HG03520 (cell line): ENCODE measurements at regions not wholly inside any gene's neighbourhood (a gene's known extent, or its start where the extent isn't known, plus 50 kb on each side); places are given as distances from the start of the nearest gene placed in this dataset.

ENCODE experiments used
- ATAC-seq: cut with Tn5 transposase; IDR thresholded peaks from one replicate; pipeline ENCODE4 v1.9.1; 2021; ENCODE audit warnings: mild to moderate bottlenecking, moderate library complexity; ENCODE audit not compliant: unreplicated experiment

DNA sequence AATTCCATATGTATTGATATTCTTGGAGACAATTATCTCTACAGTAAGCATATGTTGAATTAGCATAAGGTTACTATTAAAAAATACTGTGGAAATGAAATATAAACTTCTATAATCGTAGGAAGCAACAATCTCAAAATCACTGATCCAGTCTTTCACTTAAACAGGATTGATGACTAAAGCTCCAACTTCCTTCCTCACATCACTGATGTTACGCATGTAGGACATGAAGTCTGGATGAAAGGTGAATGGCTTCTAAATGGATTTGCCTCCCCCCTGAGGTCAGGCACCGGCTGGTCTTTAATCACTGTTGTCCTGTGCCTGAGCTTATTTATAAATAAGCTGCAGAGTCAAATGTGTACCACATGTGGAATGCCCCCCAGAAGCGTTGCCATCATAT, 157.1 kb upstream of the NFIB start:
- ATAC-seq: no peak

DNA sequence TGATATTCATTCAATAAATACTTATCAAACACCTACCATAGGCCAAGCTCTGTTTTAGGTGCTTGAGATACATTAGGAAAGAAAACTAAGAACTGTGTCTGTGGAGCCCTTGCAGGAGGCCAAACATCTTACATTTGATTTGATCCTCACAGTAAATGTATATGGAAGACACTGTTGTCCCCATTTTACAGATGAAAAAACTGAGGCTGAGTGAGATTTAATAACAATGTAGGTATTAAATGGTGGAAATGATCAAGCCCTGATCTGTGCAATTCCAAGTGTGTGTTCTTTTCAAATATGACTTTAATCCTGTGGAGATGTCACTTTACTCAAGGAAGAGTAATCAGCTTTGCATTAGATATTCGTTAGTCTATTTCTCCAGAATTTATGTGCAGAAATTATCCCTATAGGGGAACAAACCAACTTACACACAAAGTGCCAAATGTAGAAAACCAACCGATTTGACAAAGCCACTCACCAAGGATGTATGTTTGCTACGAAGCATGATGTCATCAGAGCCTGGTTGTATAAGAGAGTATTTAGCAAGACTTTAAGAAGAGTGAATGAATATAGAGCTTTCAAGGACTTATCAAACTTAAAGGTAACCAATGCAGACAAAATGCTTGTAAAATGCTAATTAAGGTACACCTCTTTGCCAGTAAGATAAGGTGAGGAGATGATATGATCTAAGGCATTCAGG, 153.9 kb upstream of the NFIB start:
- no peak for ATAC-seq

DNA sequence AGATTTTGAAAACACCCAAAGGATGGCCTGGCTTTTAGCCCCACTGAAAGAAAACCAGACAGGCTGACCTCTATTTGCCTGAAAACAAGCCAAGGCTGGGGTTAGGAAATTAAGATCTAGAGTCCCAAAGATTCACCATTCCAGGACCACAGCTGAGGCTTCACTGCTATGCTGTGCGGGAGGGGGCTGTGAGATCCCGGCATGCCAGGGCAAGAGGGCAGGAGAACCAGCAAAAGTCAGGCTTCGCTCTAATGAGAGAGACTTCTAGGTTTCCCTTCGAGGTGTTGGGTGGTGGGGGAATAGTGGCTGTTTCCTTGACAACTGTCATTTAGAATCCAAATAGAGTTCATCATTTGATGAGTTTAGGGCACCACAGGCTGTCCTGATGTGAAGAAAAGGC, 152.9 kb upstream of the NFIB start:
- no peak for ATAC-seq

DNA sequence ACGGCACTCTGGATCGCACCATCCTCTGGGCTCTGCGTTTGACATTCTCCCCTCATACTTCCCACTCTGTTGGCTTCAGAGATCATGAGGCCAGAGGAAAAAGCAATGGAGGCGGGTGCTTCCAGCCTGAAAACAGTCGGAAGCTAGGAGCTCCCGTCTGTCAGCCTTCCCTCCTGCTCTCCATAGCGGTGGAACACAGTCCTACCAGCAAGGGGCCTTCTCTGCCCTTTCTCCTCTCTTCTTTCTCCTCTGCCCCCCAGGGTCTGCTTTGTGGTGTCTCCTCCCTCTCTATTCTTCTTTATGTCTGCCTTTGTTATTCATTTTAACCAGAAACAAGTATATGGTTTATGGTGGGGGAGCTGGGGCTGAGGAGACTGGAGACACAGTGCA, 152.5 kb upstream of the NFIB start:
- ATAC-seq: no peak

DNA sequence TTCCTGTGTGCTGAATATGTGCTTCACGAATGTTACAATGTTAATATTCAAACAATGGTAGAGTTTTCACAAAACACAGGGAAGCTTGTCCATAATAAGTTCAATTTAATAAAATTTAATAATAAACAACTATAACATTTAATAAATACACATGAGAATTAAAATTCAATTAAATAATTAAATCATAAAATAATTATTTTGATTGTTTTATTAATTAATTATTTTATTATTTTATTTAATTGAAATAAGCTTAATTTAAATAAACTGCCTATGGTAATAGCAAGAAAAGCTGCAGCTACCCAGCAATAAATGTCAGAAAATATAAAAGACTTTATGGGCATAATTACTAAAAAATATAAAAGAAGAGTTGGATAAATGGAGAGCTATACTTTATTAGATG, 149.0 kb upstream of the NFIB start:
- ATAC-seq: no peak

DNA sequence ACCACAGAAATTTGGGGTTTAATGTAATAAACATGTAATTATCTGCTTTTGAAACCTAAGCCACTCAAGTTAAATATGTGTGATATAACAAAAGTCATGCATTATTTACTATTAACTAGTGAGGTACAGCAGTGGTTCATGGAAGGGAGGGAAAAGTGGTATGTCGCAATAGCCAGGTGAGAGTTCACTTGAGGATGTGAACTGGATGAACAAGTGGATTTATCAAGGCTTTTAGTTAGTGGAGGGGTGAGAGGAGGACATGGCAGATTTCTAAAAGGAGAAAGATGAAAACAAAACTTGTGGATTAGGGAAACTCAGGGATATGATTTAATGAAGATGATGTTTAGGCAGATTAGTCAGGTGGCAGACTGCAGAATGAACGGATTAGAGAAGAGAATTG, 141.3 kb upstream of the NFIB start:
- no peak for ATAC-seq

DNA sequence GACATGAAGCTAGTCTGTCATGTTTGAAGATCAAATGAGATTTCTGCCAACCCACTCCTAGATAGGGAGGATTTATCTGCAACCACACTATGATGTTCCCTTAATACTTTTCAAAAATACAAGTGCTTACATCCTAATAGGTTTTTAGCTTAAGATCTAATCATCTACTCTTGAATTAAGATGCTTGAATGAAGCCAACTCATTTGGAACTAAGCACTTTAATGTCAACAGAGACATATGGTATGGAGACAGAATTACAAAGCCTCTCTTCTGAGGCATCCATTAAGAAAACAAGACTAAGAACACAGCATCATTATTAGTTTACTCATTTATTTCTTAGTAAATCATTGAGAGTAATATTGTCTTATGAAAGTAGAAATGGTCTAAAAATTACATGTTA, 139.3 kb upstream of the NFIB start:
- ATAC-seq: no peak

DNA sequence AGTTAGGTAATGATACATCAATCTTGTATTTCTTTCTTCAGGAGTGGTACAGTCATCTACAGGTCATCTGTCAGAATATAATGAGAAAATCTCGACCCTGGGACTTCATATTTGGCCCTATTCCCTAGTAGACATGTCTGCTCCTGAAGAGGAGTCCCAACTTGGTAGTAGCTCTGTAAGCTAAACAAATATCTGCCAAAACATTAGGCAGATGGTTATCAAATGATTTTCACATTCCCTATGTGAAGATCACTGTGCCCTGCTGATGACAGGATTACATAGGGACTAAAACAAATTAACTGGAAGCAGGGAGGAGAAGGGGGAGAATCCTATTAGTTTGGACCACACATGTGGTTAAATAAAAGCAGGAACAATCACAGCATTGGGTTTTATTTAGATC, 138.6 kb upstream of the NFIB start:
- no peak for ATAC-seq

DNA sequence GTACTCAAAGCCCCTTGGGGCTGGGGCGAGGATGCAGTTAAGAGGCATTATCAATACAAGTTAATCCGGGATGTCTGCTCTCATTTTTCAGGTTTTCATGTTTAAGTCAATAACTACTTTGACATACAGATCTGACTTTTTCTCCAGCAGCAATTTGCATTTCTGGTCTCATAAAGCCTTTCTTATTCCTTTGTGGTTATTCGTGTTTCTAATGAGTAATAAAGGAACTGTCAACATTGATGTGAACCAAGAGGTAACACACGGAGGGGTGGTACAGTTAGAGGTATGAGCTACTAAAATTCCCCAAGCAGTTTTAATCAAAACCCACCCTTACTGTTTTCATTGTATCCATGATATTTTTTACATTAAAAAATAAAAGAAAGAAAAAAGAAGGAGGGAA, 138.0 kb upstream of the NFIB start:
- peak; percentile 99 for ATAC-seq

DNA sequence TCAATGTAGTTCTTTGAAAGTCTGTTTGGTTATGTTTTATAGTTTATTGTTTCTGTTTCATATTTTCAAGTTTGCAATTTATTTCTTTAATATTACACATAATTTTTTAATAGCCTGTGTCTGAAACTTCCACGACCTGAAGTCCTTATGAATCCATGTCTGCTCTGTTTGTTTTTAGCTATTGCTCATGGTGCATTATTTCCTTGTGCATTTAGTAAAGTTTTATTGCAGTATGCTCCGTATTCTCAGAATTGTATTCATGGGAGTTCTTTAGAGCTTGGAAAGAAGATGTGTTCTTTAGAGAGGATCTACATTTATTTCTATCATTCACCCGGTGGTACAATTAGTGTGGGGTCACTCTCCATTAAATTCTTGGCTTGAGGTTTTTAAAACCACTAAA, 133.2 kb upstream of the NFIB start:
- no peak for ATAC-seq

DNA sequence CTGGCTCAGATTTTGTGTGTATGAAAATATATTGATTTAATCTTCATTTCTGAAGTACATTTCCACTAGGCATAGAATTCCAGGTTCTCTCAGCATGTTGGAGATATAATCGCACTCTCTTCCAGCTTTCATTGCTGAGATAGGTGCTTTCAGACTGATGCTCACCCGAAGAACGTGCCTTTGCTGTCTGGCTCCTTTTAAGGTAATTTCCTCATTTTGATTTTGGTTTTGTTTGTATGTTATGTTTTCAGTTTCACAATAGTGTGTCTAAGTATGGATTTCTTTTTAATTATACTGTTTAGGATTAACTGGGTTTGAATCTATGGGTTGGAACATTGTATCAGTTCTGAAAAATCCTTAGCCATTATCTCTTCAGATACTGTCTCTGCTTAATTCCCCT, 132.0 kb upstream of the NFIB start:
- ATAC-seq: peak; percentile 48

DNA sequence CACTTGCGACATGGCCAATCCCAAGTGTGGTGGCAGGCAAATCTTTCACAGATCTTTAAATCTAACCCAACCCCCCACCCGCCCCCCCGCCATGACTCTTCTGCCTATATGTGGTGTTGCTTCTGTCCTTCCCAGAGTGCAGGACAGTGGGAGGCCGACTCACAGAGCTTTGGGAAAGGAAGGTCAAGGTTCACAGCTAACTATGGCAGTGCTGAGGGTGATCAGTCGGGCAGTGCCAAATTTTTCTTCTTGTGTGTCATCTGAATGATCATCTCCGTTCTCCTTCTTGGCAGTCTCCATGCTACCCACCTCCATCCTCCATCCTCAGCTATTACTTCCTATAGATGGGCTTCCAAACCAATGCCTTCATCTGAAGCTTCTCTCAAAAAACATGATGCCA, 129.0 kb upstream of the NFIB start:
- no peak for ATAC-seq

DNA sequence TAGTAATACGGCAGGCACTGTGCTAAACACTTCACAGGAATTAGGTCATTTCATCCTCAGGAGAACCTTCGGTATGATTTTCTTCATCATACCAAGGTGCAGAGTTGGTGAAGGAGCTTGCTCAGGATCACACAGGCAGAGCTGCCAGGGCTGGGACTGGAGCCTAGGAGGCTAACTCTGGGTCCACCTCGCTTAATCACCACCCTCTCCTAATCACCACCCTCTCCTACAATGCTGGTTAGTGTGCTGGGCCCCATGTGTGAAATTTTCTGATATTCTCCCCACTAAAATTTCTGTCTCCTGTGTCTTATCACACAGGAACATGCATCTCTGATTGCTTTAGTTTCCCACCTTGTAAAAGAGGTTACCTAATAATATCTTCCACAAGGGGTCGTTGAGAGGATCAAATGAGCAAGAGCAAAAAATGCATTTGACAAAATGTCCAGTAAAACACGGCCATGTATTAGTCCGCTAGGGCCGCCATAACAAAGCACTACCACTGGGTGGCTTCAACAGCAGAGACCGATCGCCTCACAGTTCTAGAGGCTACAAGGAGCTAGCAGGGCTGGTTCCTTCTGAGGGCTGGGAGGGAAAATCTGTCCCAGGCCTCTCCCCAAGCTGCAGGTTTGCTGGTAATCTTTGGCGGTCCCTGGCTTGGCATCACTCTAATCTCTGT, 128.2 kb upstream of the NFIB start:
- ATAC-seq: peak; percentile 71

DNA sequence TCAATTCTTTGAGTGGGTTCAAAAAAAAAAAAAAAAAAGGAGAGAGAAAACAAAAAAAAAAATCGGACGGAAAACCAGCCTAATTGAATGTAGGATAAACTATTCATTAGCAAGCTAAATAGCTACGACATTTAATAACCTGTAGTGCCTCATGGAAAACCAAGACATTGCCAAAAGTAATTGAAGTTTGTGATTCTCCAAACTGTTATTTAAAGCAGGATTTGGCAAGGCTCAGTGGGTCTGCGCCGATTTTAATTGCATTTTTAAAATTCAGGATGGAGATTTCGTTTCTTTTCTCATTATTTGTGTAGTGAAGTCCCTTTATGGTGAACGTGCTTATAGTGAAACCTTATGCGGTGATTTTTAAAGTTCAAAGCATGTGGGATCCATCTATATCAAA, 127.2 kb upstream of the NFIB start:
- no peak for ATAC-seq

DNA sequence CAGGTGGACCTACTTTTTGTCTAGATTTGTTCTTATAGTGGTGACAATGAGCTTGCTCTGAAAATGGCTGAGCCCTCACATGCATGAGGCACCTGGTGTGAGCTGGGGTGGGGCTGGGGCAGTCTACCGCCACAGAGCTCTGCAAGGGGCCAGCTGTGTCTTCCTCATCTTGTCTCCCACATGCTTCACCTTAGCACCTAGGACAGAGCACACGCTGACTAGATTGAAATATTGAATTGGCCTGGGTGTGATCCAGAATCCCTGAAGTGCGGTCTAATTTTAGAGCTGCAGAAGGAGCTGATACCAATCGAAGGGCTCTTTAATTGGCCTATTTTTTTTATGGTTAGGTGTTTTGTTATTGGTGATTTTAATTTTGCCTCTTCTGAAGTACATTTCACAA, 126.1 kb upstream of the NFIB start:
- no peak for ATAC-seq

DNA sequence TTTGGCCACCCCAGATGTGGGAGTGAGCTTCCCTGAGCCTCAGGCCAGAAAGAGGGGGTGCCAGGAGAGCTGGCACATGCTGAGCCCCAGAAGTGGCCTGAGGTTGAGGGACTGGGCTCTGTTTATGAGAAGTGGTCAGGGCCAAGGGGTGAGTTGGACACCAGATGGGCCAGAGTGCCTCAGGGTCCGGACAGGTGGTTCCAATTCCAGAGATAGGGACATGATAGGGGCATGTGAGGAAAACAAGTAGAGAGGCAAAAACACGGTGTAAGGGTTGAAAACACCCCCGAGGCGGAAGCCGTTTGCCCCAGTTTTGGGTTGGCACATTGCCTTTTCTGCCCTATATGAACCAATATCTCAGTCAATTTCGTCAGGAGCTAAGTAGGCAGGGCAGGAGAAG, 125.6 kb upstream of the NFIB start:
- ATAC-seq: no peak

DNA sequence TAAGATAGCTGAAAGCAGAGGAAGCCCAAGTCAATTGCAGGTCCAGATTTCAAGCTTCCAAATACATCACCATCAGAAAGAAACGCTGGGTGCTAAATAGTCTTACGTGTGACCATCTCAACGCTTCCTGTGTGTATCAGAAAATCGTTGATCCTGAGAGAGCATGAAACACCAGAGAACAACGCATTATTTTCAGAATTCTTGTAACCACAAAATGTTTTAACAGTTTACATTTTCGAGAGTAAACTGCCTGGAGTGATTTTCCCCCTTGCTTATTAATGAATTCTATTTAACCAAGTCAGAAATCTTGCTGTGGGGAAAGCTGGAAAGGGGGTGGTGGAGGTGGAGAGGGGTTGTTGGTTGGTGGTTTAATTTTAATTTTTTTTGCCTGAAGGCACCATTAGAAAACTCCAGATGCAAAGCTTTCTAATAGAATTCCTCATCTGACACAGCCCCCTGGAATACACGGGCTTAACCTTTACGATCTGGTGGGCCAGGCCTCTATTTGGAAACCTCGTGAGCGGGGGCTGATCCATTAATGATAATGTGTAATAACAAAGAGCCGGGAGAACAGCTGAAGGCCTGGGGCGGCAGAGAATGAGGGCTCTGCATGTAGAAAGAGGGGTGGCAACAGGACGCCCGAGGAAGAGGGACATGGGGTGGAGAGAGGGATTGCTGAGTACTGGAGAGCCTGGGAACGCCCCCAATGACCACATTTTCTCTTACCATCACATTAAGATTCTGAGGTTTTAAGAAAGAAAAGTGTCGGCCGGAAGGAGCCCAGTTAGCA, 124.5 kb upstream of the NFIB start:
- ATAC-seq: no peak

DNA sequence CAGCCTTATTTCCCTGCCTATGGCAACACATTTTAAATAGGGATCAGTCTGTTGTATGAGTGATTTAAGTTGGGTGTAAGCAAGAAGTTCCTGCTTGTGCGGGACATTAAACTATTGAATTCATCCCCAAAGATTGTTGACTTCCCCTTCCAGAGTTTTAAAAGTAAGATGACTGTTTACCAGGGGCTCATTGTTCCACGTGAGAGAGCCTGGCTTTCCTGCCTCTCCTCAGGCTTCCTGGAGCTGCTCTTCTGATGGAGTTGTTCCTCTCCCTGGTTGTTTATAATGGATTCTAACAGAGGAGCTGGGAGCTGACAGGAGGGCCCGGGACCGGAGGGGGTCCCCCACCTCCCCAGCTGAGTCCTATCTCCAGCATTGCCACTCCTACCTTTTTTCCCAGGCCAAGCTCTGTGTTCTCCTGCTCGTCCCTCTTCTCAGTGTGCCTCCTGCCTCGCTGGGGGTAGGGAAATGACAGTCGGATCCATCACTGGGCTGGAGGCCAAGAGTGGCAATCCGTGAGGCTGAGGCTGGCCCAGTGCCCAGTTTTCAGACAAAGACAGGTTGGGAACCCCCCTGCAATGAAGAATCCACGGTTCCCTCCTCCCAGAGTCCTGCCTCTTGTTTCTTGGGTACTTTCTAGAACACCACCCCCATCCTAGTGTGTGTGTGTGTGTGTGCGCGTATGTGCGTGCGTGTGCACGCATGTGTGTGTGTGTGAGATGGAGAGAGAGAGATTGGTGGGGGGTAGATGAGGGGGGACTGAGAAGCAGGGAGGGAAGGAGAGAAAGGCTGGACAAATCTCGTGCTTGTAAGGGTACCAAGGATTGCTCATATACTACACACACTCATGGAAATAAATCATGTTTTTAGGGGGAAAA, 123.7 kb upstream of the NFIB start:
- no peak for ATAC-seq

DNA sequence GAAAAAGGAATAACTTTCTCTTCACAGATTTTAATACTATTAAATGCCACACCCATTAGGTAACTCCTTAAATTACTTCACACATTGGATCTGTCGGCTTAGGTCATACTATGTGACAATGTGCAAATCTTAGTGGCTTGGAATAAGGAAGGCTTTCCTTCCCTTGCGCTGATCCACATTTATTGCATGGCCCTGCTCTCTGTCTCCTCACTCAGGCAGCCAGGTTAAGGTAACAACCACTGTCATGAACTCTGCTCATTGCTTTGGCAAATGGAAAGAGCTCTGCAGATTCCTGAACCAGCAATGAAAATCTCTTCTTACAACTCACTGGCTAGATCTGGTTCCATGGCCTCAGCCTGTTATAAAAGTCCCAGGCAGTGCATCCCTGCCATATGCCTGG, 121.9 kb upstream of the NFIB start:
- no peak for ATAC-seq

DNA sequence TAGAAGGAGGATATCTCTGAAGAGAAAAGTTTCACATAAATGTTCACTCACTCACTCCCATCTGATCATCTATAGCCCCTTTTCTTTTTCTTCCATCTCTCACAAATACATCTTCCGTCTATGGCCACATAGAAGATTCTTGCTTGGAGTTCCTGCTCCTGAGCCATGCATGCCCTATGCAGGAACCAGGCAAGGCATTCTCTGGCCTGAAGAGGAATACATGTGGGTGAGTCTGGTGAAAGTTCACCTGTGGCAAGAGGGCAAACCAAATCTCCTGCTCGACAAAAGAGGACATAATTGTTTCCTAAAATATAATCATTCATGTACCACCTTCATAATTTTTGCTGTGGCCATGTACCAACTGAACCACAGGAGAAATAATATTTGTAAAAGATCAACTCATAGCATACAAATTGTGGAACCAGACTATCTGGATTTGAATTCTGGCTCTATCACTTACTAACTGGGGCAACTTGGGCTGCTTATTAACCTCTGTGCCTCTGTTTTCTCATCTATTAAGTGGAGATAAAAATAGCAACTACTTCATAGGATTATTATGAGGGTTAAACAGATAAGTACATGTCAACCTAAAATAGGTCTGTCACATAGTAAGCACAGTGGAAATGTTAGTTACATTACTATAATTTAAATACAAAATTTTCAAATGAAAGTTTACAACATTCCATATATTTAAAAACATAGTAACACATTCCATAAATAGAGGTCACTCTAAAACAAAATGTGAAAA, 121.2 kb upstream of the NFIB start:
- no peak for ATAC-seq

DNA sequence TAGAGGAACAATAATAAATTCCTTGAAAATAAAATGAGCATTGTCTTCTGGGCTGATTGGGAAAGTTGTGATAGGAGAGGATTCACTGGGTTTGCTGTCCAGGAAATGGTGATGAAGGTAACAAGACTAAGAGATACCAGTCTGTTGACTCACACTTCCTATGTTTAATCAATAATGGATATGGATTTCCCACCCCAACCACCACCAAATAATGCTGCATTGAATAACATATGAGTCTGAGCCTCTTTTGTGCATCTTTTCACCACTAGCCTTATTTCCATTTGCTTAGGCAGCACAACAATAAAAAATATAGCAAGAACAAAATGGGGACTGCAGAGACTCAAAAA, 120.2 kb upstream of the NFIB start:
- ATAC-seq: no peak
